ENCODE measurements at regions not wholly inside any gene's neighbourhood (a gene's known extent, or its start where the extent isn't known, plus 50 kb on each side); places are given as distances from the start of the nearest gene placed in this dataset.

DNA sequence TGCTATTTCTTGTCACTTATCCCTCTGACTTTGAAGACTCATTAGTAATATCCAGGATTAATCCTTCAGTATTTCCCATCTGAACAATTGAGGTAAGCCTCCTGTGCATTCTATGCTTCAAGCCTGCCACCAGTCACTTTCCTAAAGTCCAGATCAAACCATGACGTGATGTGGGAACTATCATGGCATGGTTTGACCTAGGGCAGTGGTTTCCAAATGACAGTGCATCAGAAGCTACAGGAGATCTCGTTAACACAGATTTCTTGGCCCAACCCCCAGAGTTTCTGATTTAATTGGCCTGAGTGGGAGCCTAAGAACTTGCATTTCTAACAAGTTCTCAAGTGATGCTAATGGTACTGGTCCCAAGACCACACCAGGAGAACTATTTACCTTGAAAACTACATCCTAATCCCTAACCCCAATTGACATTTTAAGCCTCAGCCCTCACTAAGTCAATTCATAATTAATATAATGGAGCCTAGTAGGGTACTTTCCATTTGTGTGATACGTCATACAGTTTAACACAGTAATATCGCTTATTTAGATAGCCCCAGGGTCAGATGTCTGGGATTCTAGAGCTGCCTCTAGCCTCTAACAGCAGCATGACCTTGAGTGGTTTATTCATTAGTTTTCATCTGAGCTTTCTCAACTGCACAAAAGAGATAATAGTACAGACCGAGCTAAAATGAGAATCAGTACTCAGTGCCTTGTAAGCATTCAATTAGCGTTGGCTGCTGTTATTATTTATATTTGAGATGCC lies 907.6 kb downstream of the TFAP2A start:
- no peak for DNase-seq

DNA sequence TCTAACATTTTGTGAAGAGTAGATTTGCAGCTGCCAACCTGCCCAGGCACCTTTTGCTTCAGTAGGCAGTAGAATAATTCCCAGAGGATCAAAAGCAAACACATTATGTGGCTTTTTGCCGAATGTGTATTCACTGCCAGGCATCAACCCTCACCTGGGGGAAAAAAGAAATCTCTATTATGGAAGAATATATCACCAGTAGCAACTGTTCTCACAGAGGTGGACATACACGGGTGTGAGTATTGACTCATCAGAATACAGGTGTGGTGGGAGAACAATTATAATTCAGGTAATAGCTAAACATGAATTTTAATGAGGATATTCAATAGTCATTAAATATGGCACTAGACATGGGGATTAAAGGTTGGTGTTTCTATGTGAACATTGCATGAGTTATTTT lies 910.7 kb downstream of the TFAP2A start:
- DNase-seq, result peak; percentile 54

DNA sequence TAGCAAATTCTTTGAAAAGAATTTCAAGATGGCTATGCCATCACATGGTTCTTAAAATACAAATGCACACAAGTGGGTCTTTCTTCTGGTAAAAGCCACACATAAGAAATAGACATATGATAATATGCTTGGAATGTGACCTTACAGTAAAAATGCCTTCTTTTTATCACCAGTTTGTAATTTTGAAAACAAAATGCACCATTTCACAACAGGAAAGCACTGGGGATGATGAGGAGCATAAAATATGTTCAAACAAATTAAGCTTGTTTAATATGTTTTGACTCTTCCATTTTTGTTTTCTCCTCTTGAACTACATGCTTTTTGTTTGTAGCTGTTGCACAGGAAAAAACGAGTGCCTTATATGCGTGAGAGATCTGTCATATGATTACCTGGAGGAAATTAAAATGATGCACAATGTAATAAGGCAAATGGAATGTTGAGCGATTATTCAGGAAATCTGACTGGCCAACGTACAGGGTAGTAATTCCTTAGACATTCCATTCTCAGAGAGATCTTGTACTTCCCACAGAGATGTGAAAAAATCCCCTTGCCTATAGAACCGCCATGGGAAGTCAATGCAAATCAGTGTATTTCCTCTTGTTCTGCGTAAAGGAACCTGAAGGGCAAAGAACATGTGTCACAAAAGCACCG lies 911.6 kb downstream of the TFAP2A start:
- DNase-seq, result no peak

DNA sequence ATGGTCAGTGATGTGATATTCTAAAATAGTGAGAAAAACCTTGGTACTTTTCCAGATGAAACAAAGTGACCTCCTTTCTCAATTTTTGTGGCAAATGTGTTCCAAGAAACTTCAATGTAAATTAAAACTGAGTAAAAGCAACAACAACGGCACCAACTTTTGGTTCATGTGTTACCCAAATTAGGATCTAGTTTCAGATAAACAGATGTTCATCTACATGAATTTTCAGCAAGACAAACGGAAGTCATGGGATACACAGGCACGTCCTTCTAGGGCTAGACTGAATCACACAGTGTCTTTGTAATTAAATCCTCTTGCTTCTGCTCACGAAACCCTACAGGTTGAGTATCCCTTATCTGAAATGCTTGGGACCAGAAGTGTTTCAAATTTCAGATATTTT lies 915.2 kb downstream of the TFAP2A start:
- DNase-seq, result no peak

DNA sequence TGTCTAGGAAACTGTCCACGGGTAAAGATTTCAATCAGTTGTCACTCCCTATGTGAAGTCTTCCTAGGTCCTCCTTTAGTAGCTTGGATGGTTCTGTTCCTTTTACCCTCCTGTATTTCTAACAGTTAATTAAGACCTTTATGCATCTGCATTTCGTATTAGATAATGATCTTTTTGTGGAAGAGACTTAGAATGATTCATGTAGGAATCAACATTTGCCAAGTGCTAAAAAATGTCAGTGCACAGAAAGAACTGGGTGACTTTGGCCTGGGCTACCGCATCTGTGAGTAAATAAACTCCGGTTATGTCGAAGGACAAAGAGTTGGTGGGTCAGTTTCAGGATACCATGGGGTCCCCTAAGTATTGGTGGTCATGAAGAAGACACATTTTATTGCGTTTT lies 918.0 kb downstream of the TFAP2A start:
- no peak for DNase-seq

DNA sequence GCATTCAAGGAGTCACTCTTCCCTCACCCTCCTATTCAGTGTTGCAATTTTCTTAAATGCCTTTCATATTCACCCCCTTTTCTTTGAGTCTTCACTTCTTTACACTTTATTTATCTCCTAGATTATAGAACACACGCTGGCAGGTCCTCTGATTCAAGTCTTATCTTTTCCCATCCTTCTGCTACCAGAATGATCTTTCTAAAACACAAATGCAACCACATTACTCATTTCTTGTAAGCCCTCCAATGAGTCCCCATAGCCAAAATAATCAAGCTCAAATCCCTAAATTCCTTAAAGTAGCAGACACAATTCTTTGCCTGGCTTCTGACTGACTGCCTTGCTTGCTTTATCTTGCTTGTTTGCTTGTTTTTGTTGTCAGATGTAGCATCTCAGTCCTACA lies 920.0 kb downstream of the TFAP2A start:
- no peak for DNase-seq

DNA sequence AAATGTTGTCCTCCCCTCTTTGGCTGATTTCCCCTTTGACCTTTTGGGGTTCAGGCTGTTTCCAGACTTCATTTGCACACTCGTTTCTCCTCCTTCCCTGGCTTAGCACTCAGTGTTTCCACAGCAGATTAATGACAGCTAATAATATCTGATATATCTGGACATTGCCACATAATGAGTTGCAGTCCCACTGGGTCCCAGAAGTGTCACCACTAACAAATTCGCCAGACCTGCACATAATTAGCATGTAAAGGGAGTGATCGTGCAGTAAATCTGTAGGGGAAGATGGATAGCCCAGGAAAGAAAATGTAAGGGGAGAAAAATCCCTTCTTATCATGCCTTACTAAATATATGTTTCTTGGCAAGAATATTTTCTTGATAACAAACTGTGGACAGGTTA lies 922.1 kb downstream of the TFAP2A start:
- DNase-seq, result no peak

DNA sequence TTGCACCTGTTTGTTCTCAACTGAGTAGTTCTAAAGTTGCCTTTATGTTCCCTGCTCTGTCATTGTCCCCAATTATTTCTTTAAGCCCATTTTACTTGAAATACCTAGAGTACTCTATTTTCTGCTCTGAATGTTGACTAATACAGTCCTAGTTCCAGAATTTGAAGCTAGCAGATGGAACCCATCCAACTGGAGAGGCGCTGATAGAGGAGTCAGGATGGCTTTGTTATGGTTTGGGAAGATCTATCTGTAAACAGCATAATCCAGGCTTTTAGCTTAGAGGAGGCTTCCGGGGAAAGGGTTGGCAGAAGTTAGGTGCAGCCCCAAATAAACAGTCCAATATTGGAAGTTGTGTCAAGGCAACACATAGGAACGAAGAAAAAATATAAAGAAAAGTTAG lies 927.7 kb downstream of the TFAP2A start:
- DNase-seq, result no peak

DNA sequence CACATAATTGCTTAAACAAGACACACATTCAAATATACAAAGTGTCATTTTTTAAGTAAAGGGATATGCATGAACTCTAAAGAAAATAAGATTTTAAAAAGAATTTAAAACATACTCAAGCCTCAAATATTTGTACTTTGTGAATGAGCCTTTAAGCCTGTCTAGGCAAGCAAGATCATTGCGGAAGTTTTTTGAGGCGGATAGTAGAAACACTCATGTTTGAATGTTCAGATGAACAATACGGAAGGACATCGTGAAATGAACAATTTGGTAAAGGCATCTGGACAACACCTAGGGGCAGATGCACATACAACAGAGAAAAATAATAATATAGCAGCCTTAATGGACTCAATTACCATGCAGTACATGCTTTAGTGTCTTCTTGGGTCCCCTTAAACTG lies 928.9 kb downstream of the TFAP2A start:
- DNase-seq, result no peak

DNA sequence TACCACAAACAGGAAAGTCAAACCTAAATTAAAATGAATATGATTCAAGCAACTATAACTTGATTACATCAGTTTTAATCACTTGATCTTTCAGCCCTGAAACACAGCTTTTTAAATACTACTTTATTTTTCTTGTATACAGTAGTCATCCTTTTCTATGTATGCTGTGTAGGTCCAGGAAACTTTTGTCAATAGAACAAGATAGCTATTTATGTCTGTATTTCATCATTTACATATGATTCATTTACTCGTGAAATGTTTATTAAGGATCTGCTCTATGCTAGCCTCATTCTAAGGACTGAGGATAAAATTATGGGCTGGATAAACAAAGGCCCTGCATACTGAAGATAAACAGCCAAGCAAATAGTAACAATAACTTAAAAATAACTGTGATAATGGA lies 930.2 kb downstream of the TFAP2A start:
- DNase-seq, result no peak

DNA sequence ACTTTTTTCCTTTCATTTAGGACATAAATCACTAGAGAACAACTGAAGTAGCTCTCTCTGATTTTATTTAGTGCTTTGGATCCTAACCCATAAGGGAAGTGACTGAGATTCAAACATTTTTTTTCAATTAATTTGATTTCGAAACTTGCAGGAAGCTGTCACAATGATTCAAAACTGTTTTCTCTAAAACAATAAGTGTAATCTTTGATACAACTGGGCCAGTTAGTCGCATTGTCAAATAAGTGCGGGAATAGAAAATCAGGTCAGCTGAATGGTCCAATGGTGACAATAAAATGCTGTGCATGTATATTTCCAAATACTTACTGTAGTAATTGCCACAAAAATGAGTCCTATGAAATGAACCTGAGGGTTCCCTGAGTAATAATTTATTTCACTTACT lies 930.8 kb downstream of the TFAP2A start:
- DNase-seq, result no peak

DNA sequence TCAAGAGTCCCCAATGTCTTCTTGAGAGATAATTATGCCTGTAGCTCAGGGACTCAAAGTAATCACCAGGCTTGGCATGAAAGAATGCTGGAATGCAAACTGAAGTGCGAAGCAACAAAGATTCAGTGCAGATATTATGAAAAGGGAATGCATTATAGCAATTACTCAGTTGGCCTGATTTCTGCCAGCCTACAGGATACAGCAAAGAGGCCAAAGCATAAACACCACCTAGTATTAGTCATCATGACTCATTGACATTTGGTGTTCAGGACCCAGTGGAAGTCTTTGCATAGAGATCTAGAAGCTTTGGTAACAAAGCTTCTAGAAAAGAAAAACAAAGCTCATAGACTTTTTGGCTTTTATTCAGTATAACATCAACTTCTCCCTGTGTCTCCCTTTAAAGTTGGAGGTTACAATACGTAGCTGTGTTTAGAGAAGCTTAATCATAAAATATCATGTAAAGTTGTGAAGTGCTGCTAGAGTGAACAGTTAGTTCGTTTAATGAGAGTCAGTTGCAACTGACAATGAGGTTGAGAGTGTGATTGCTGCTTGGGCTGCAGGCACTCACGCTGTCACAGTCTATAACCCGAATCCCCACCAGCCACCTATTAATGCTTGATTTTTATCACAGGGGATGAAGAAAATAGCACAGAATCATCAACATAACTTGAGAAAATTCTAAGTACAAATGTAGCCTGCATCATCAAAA lies 932.7 kb downstream of the TFAP2A start:
- DNase-seq, result no peak

DNA sequence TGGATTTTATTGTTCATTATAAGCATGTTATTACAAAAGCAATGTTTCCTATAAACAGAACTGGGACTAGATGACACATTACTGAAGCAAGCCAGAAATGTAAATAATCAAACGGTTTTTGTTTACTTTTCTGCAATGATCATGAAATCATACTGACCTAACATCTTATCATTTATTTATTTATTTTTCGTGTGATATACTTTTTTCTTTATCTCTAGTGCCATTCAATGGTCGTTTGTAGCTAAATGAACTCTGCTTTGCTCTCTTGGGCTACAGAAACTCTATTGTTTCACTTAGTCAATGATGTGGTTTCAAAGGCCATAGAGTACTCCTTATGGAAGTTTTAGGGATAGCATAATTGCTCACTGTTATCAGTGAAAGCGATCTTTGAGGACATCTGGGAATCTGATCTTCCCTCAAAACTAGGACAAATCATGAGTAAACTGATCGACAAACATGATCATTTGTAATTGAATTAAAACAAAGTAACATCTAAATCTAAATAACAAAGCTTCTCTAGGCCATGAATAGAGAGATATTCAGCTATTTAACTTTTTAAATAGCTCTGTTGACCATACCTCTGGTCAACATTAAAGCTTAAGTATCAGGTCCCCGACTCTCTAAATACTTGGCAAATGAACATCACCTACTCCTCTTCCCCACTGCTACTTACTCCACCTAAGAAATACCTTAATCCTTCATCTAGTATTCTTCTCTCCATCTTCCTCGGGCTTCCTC lies 933.4 kb downstream of the TFAP2A start:
- DNase-seq, result no peak

DNA sequence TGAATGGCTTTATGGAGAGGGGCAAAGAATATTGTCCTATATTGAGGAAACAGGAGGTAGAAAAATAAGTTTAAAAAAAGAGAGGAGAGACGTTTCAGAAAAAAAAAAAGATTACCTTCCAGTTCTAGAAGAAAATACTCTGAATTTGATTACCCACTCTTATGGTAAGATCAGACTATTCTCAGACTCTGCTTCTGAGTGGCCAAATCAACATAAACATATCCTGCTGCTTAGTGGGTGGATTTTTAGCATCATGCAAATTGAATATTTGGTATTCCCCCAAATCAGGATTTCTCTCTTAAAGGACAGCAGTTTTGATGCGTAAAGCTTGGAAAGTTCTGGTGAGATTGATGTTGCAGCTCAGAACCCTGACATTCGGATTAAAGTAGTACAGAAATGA lies 946.6 kb downstream of the TFAP2A start:
- no peak for DNase-seq

DNA sequence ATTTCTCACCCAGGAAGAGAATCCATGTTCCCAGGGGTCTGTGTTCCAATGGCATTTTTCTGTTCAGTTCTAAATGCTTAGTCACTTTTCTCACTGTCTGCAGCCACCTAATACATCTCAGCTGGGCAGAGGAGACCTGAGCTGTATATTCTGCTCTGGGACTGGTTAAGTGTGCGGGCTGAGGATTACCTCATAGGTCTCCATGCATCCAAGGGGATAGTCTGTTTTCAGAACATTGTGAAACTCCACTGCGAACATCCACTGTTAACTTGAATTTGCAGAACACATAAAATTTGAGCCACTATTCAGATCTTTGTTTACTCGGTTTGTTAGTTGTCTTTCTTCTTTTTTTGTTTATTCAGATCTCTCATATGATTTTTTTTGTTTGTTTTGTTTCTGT lies 947.1 kb downstream of the TFAP2A start:
- no peak for DNase-seq

DNA sequence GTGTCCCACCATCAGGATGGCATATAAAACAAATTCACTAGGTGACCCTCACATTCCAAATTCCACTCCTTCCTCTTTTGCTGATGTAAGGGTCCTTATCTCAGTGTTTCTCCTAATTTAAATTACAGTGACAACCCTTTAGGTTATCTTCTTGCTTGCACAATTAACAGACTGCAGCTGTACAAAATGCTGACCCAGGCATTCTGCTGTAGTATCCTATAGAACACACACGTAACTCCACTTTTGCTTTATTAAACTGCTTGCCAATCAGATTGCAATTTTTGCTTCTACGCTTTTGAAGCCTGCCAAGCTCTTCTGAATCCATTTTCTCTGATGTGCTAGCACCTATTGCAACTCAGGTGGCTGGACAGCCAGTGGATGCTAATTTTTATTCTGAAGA lies 950.3 kb downstream of the TFAP2A start:
- DNase-seq, result no peak

DNA sequence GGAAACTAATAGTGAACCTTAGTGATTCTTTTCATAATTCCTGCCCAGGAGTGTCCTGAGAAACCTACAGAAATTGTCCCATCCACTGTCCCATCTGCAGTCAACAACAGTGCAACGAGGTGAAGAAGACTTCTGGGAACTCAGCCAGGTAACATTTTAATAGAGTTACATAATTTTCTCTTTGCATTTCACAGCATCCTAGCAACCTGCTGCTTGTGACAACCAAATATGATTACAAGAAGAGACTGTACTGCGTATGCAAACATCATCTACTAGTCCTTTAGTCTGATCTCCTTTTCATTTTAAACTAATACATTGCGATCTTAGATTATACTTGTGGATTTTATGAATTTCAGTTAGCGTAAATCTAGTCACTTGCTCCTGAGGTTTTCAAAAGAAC lies 951.6 kb downstream of the TFAP2A start:
- no peak for DNase-seq

DNA sequence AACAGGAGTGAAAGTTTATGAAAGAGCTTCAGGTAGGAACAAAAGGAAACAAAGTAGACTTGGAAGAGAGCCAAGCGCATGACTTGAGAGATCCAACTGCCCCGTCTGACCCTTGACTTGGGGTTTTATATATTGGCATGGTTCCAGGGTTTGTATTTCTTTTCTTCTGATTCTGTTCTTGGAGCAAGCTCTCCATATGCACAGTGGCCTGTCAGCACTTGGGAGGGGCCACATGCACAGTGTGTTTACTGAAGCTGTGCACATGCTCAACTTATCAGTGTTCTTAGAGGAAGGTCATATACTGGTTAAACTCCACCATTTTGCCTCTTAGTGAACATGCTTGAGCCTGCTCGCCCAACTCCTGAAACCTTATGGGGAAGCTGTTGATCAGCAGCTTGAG lies 953.7 kb downstream of the TFAP2A start:
- DNase-seq, result no peak

DNA sequence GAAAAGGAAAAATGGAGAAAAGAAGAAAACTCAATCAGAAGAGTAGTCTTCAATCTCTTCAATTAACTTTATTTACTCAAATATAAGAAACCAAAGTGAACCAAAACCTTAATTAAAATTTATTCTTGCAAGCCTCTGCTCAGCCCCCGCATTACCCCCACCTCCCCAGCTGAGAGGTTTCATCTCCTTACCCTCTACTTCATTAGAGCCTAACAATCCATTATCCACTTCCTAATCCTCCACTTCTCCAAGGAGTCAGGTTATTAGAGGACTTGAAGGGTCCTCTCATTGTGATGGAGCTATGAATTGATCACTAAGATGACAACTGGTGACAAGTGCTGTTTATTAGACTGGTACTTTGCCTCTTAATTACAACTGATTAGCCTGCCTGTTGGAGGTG lies 956.5 kb downstream of the TFAP2A start:
- DNase-seq, result no peak

DNA sequence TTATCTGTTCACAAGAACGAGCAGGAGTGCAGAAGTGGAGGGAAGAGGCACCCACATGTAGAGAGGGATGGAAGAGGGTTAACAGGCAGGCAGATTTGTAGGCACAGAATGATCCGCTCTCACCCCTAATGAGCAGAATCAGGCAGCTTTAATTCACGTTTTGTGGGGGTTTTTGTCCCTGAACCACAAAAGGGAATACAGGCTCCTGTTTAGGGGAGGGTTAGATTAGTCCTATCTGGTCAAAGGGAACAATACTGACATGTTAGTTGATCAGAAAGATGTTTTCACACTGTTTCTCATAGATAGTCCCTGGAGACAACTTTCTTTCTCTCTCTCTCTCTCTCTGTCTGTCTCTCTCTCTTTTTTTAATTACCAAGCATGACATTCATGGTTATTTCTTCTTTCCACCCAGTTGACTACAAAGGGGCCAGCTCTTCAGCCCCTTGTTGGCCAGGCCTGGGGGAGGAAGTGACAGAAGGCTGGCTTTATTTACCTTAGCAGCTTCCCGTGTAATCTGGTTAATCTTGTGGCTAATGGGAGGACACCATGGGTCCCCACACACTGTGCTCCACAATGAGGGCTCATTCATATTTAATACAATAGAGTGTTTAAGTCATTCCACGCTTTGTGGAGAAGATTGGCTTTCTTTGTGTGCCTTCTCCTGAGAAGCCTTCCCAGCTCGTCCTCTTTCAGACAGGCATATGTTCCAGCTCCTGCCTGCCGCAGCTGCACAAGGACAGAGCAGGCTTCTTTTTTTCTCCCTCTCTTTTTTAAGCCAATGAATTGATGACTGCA lies 958.8 kb downstream of the TFAP2A start:
- DNase-seq, result no peak

DNA sequence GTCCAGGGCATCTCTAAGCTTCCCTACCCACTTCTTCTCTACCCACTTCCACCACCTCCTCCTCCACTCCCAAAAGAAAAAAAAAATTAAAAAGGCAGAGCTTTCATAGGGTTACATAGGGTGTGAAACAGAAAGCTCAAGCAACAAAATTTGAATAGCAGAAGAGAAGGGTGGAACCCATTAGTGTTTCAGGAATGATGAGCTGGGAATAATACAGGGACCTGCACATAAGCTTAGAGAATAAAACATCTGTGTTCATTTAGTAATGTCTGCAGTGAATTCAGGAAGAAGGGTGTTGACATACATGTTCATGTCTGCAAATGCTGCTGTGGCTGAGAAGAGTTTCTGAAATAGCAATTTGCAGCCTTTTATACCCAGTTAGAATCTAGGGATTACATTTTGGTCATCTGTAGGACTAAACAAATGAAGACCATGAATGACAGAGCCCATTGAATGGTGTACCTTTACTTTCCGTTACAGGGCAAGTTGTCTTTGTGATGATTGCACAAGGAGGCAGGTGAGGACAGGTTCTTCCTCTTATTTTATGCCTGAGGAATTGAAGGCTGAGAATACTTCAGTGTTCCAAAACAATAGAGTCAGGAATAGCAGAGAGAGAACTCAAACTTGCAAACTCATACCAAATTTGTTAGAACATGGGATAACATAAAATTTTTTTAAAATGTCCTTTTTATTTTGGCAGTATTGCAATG lies 975.1 kb downstream of the TFAP2A start:
- DNase-seq, result no peak

DNA sequence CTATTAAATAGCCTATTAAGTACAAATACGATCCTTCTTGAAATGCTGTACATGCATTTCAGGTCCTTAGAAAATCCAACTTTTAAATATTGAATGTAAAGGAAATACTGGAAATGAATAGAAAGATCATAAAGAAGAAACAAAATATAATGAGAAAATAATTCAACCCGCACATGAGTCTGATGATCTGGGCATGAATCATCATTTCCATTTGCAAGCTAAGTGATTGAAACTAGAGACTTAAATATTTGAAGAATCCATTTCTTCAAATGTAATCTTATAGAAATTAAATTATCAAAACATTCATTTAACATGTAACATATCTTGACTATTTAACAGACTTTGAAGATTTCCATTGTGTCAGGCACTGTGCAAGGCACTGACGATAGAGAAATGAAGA lies 977.0 kb downstream of the TFAP2A start:
- no peak for DNase-seq
